ENCODE measurements at regions not wholly inside any gene's neighbourhood (a gene's known extent, or its start where the extent isn't known, plus 50 kb on each side); places are given as distances from the start of the nearest gene placed in this dataset.

GRCh38 chrX:10104958-10105658 lies 51.7 kb upstream of the CLCN4 start:
- TF ChIP-seq CTCF (IDR thresholded peaks at IDR 0.05) (no peak), POLR2A (IDR thresholded peaks at IDR 0.05) (no peak)

Data from heart left ventricle (tissue), 13 donors.